BE2C (cell line): ENCODE measurements at regions not wholly inside any gene's neighbourhood (a gene's known extent, or its start where the extent isn't known, plus 50 kb on each side); places are given as distances from the start of the nearest gene placed in this dataset.

Source experiments
- DNase-seq: peaks from one replicate; pipeline ENCODE4 v3.0.0-alpha.2; 2020
- H3K27me3 ChIP-seq: fragments of 250-450 bp; sonication (Bioruptor Pico); 2 replicates; pipeline ENCODE4 v1.5.1; 2020; ENCODE audit warnings: mild to moderate bottlenecking
- H3K36me3 ChIP-seq: fragments of 250-450 bp; sonication (Bioruptor Pico); 2 replicates; pipeline ENCODE4 v1.5.1; 2020; ENCODE audit warnings: mild to moderate bottlenecking
- H3K4me1 ChIP-seq: fragments of 250-450 bp; sonication (Bioruptor Pico); 2 replicates; pipeline ENCODE4 v1.5.1; 2020
- H3K4me3 ChIP-seq: 2 replicates; pipeline ENCODE4 v1.5.1; 2011; ENCODE audit warnings: low read depth, low read length
- H3K9me3 ChIP-seq: fragments of 250-450 bp; sonication (Bioruptor Pico); 2 replicates; pipeline ENCODE4 v1.5.1; 2020
- TF ChIP-seq, protein P1 (sequence below): IDR thresholded peaks from 2 replicates; pipeline ENCODE4 v1.5.1; 2012; ENCODE audit warnings: mild to moderate bottlenecking, low read depth, low read length

DNA sequence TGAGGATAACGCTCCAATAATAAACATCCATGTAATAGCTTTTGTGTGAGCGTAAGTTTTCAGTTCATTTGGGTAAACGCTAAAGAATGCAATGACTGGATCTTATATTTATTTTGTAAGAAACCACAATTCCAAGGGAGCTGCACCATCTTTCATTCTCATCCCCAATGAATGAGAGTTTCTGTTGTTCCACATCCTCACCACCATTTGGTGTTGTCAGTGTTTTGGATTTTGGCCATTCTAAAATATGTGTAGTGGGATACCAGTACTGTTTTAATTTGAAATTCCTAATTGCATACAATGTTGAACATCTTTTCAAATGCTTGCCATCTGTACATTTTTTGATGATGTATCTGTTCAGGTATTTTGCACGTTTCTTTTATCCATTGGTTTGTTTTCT is 50.9 kb upstream of the SEMA3D start:
- H3K9me3 ChIP-seq: no peaks in the 10 kb centered on the region
- no peaks in the 10 kb centered on the region for H3K27me3 ChIP-seq
- no peaks in the 10 kb centered on the region for H3K36me3 ChIP-seq
- H3K4me3 ChIP-seq: no peak overlapping the region
- 0 out of 2 replicates have a peak, but pooled peaks cover 2% of the 10 kb centered on the region for H3K4me1 ChIP-seq
- TF ChIP-seq, protein P1, sequence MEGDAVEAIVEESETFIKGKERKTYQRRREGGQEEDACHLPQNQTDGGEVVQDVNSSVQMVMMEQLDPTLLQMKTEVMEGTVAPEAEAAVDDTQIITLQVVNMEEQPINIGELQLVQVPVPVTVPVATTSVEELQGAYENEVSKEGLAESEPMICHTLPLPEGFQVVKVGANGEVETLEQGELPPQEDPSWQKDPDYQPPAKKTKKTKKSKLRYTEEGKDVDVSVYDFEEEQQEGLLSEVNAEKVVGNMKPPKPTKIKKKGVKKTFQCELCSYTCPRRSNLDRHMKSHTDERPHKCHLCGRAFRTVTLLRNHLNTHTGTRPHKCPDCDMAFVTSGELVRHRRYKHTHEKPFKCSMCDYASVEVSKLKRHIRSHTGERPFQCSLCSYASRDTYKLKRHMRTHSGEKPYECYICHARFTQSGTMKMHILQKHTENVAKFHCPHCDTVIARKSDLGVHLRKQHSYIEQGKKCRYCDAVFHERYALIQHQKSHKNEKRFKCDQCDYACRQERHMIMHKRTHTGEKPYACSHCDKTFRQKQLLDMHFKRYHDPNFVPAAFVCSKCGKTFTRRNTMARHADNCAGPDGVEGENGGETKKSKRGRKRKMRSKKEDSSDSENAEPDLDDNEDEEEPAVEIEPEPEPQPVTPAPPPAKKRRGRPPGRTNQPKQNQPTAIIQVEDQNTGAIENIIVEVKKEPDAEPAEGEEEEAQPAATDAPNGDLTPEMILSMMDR: no peak
- no peak for DNase-seq
